Heart right ventricle (tissue), 16 donors: ENCODE measurements at regions not wholly inside any gene's neighbourhood (a gene's known extent, or its start where the extent isn't known, plus 50 kb on each side); places are given as distances from the start of the nearest gene placed in this dataset.

Source experiments
- ATAC-seq, 8 donors: fragments of 200-7000 bp; cut with Tn5 transposase; one replicate each; pipeline ENCODE4 v1.9.1; 2020; ENCODE audit warnings: mild to moderate bottlenecking in 8 of 8, moderate library complexity in 8 of 8, moderate number of reproducible peaks in 1 of 8
- DNase-seq, 2 donors: peaks; one replicate each; pipeline ENCODE4 v3.0.0-alpha.2; 2020
- H3K27ac ChIP-seq, 10 donors: fragments of 200-600 bp; sonication (generic) in 2 of 10; one replicate each; pipeline versions ENCODE4 v1.5.0 to v1.8.0; 2020 to 2022; ENCODE audit warnings: mild to moderate bottlenecking in 3 of 10
- H3K27me3 ChIP-seq, 7 donors: fragments of 200-600 bp; one replicate each; pipeline ENCODE4 v1.8.0; 2021 to 2022; ENCODE audit warnings: mild to moderate bottlenecking in 2 of 7
- H3K36me3 ChIP-seq, 9 donors: fragments of 200-600 bp; sonication (generic) in 1 of 9; one replicate each; pipeline versions ENCODE4 v1.5.0 to v1.8.0; 2020 to 2022; ENCODE audit warnings: mild to moderate bottlenecking in 2 of 9
- H3K4me1 ChIP-seq, 9 donors: fragments of 200-600 bp; sonication (generic) in 1 of 9; one replicate each; pipeline versions ENCODE4 v1.5.0 to v1.8.0; 2020 to 2022; ENCODE audit warnings: mild to moderate bottlenecking in 4 of 9
- H3K4me3 ChIP-seq, 10 donors: fragments of 200-600 bp; sonication (generic) in 2 of 10; one replicate each; pipeline versions ENCODE4 v1.5.0 to v1.8.0; 2020 to 2022; ENCODE audit warnings: mild to moderate bottlenecking in 7 of 10, moderate library complexity in 2 of 10
- H3K9me3 ChIP-seq, 11 donors: fragments of 200-600 bp in 10 of 11; sonication (generic) in 2 of 11; one replicate each; pipeline versions ENCODE4 v1.5.0 to v1.8.0; 2013 to 2022; ENCODE audit warnings: mild to moderate bottlenecking in 2 of 11, control low read depth in 1 of 11, moderate library complexity in 1 of 11
- WGBS, 2 donors: extraction: QIAGEN DNeasy Blood & Tissue Kit; methylation state at CpG; one replicate each; pipeline ENCODE4 v1.1.7; 2013; ENCODE audit warnings: inconsistent platforms in 1 of 2; 5-methylcytosine and 5-hydroxymethylcytosine counted together
- intact Hi-C, 10 donors: fragments of 100-400 bp; cut with DNase I; formaldehyde crosslinking; loops; one replicate each; pipeline versions ENCODE4 v1.11.1 to v1.14.2; 2022
- TF ChIP-seq, protein P1 (sequence below), 9 donors: fragments of 200-600 bp; sonication (generic) in 2 of 9; IDR thresholded peaks; one replicate each; pipeline versions ENCODE4 v1.5.0 to v1.8.0; 2021 to 2022; ENCODE audit warnings: antibody characterized with exemption in 9 of 9, mild to moderate bottlenecking in 5 of 9, moderate library complexity in 1 of 9
- donor health status: Arrhythmogenic right ventricular cardiomyopathy.
- donor health status: ischemic (EF 13 %, LVEDD 7.1; RV severe dilation, severe dysfunction).
- donor health status: healthy with polysubstance abuse.
- donor health status: DM: no; HTN: yes; CAD: no.
- donor health status: DM: no; HTN: no; CAD: no.
- donor health status: ischemic (EF 25% LVEDD 6.9; RV normal size, moderate dysfunction).
- donor health status: ischemic (EF 25% LVEDD 5.7; RV mildly dilated, moderate dysfunction).
- donor health status: healthy.
- donor health status: DM: yes; HTN: yes; CAD: no.
- donor health status: Ischemic cardiomyopathy.
- donor health status: ischemic (EF 35%, LVEDD 5.7; RV mildly dilated, moderate dysfunction).
- donor health status: nonischemic (EF 11% LVEDD 7.7; RV severe dilation, severe dysfunction).
- donor health status: DM: yes; HTN: yes; CAD: no.
- donor health status: PGD.
- donor health status: ischemic (EF 29% LVEDD 5.4; RV normal size, mild dysfunction).
- donor health status: nonischemic (EF 23%, LVEDD 6.1; RV moderate dilation, normal function).

DNA sequence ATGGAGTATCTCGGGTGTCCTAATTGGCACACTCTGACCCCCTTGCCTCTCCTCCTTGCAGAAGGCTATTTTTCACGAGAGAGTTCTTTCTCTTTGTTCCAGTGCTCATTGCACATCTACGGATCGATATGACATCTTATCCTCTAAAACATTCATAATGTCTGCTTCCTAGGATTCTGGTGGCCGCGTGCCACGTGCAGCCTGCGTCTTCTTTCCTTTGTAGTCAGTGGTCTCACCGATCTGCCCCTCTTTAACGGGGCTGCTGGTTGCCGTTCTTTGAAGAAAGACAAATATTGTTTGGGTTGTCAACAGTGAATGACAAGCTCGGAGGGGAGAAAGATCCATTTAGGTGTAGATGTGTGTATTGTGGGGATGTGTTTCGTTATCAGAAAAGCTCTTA lies 252.4 kb upstream of the WWC1 start:
- no peak overlapping the region for H3K4me3 ChIP-seq
- no peaks in the 10 kb centered on the region for H3K9me3 ChIP-seq
- WGBS, 2 donors = 81 to 83% methylated on average over 13 of the region's 13 CpGs
- ATAC-seq = no peak
- TF ChIP-seq, protein P1, sequence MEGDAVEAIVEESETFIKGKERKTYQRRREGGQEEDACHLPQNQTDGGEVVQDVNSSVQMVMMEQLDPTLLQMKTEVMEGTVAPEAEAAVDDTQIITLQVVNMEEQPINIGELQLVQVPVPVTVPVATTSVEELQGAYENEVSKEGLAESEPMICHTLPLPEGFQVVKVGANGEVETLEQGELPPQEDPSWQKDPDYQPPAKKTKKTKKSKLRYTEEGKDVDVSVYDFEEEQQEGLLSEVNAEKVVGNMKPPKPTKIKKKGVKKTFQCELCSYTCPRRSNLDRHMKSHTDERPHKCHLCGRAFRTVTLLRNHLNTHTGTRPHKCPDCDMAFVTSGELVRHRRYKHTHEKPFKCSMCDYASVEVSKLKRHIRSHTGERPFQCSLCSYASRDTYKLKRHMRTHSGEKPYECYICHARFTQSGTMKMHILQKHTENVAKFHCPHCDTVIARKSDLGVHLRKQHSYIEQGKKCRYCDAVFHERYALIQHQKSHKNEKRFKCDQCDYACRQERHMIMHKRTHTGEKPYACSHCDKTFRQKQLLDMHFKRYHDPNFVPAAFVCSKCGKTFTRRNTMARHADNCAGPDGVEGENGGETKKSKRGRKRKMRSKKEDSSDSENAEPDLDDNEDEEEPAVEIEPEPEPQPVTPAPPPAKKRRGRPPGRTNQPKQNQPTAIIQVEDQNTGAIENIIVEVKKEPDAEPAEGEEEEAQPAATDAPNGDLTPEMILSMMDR (IDR thresholded peaks at IDR 0.05) = no peak
- intact Hi-C loops = no loop called here
- H3K4me1 ChIP-seq = peaks cover 0 to 11% (median 0%) of the 10 kb centered on the region in 9 donors
- no peaks in the 10 kb centered on the region for H3K27me3 ChIP-seq
- no peaks in the 10 kb centered on the region for H3K36me3 ChIP-seq
- no peak overlapping the region for H3K27ac ChIP-seq
- no peak for DNase-seq

DNA sequence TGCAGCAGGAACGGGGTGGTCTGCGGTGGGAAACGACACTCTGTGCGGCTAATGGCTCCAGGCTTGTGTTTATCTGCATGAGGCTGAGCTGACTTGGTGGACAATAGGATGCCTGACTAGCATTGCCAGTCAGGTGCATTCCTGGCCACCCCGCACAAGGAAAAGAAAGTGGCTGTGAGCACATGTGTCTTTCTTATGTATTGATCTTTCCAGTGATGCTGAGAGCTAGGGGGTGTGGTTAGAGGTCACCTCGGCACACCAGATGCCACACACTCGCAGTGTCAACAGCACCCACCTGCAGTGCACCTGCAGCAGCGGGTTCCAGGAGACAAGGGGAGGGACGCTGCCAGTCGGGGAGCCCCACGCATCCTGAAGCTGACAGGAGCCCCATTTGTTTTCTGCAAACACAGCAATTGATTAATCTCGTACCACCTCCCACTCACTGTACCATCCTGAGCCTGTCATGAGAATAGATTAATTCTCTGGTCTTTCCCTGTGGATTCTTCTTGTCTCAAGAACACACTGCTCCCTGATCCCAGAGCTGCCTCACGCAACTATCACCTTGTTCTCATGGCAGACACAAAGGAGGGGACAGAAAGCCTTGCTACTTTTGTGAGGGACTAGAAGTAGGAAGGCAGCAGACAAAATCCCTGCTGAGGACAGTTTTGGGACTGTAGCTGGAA lies 251.7 kb upstream of the WWC1 start:
- Histone ChIP-seq H3K9me3 (no peaks in the 10 kb centered on the region), H3K36me3 (no peaks in the 10 kb centered on the region), H3K27me3 (no peaks in the 10 kb centered on the region), H3K27ac (no peak overlapping the region), H3K4me3 (no peak overlapping the region), H3K4me1 (peaks cover 0 to 11% (median 0%) of the 10 kb centered on the region in 9 donors)
- TF ChIP-seq, protein P1 (IDR thresholded peaks at IDR 0.05) = no peak
- intact Hi-C loops = loop anchor here in 4 of 10 donors (10.0 kb wide), 1 partner anchor 315 kb away; no protein-coding TSS in a partner anchor
- WGBS, 2 donors = 77 to 78% methylated on average over 13 of the region's 13 CpGs
- no peak for ATAC-seq
- DNase-seq = no peak

DNA sequence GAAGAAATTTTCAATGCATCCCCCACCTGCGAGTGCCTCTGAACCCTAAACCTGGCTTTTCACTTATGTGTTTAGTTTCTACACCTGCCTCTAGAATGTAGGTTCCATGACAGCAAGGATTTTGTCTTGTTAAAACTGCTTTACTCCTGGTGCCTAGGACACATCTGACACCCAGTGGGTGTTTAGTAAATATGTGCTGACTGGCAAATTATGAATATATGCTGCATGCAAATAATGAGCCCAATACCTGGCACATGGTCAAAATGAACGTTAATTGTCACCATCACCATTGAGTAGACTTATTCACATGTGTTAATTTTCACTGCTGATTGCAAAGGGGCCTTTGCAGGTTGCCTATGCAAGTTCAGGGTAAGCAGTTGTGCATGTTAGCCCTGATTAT lies 249.9 kb upstream of the WWC1 start:
- Histone ChIP-seq H3K4me3 (no peak overlapping the region), H3K27ac (no peak overlapping the region), H3K36me3 (no peaks in the 10 kb centered on the region), H3K27me3 (no peaks in the 10 kb centered on the region), H3K4me1 (peaks cover 0 to 11% (median 3%) of the 10 kb centered on the region in 9 donors), H3K9me3 (no peaks in the 10 kb centered on the region)
- ATAC-seq = no peak
- WGBS, 2 donors = 70% methylated on average over 2 of the region's 2 CpGs
- TF ChIP-seq, protein P1 (IDR thresholded peaks at IDR 0.05) = no peak
- intact Hi-C loops = loop anchor here in 4 of 10 donors (10.0 kb wide), 1 partner anchor 317 kb away; no protein-coding TSS in a partner anchor
- DNase-seq = no peak

- H3K4me1 ChIP-seq = peaks cover 0 to 18% (median 8%) of the 10 kb centered on the region in 9 donors
- ATAC-seq = no peak
- H3K9me3 ChIP-seq = no peaks in the 10 kb centered on the region
- no peaks in the 10 kb centered on the region for H3K36me3 ChIP-seq
- no peak overlapping the region for H3K4me3 ChIP-seq
- 57 to 67% methylated on average over 12 of the region's 12 CpGs for WGBS, 2 donors
- intact Hi-C loops = loop anchor here in 4 of 10 donors (10.0 kb wide), 1 partner anchor 318 kb away; no protein-coding TSS in a partner anchor
- H3K27ac ChIP-seq = no peak overlapping the region
- H3K27me3 ChIP-seq = no peaks in the 10 kb centered on the region
- TF ChIP-seq, protein P1 (IDR thresholded peaks at IDR 0.05) = no peak
- no peak for DNase-seq
Measured at GRCh38 chr5:168042284-168043068, 249.0 kb upstream of the WWC1 start.
